Dedifferentiated amniotic fluid mesenchymal stem cell (primary cell): ENCODE measurements at regions not wholly inside any gene's neighbourhood (a gene's known extent, or its start where the extent isn't known, plus 50 kb on each side); places are given as distances from the start of the nearest gene placed in this dataset.
A peak's percentile ranks its signal among the peaks of the same experiment; 100 is the strongest.
"Not testable (repeated sequence)": the region's sequence is repeated elsewhere in the genome, so short reads cannot be mapped to it uniquely, and the experiment has no call there.

Source experiments
- DNase-seq: peaks from one replicate; pipeline ENCODE4 v3.0.0-alpha.2; 2016; ENCODE audit errors: extremely low spot score

GRCh38 chr15:66964111-66964738, 101.2 kb upstream of the SMAD3 start:
- DNase-seq, result no peak

- no peak for DNase-seq
Observed at GRCh38 chr15:66964791-66965190, 100.6 kb upstream of the SMAD3 start.

GRCh38 chr15:66965201-66965900, 100.1 kb upstream of the SMAD3 start:
- DNase-seq, result no peak

- no peak for DNase-seq
Observed at GRCh38 chr15:66966256-66966655, 99.1 kb upstream of the SMAD3 start.

- DNase-seq, result no peak
Observed at GRCh38 chr15:66968806-66969596, 96.4 kb upstream of the SMAD3 start.

- DNase-seq, result not testable (repeated sequence)
Observed at GRCh38 chr15:66974131-66974530, 91.3 kb upstream of the SMAD3 start.

GRCh38 chr15:66976106-66976640, 89.2 kb upstream of the SMAD3 start:
- DNase-seq, result not testable (repeated sequence)

GRCh38 chr15:66980326-66980725, 85.1 kb upstream of the SMAD3 start:
- DNase-seq, result not testable (repeated sequence)

GRCh38 chr15:66981771-66982170, 83.6 kb upstream of the SMAD3 start:
- no peak for DNase-seq

GRCh38 chr15:66982250-66982649, 83.2 kb upstream of the SMAD3 start:
- DNase-seq, result no peak

- no peak for DNase-seq
Observed at GRCh38 chr15:66982816-66983215, 82.6 kb upstream of the SMAD3 start.

- no peak for DNase-seq
Observed at GRCh38 chr15:66985653-66986052, 79.7 kb upstream of the SMAD3 start.

GRCh38 chr15:66986951-66987350, 78.5 kb upstream of the SMAD3 start:
- no peak for DNase-seq

GRCh38 chr15:66993090-66993489, 72.3 kb upstream of the SMAD3 start:
- DNase-seq, result no peak

- DNase-seq, result no peak
Observed at GRCh38 chr15:66993874-66994696, 71.3 kb upstream of the SMAD3 start.

GRCh38 chr15:66994927-66995656, 70.3 kb upstream of the SMAD3 start:
- DNase-seq, result no peak

GRCh38 chr15:66996094-66996493, 69.3 kb upstream of the SMAD3 start:
- no peak for DNase-seq

GRCh38 chr15:66997212-66997611, 68.2 kb upstream of the SMAD3 start:
- DNase-seq, result peak; percentile 69

- DNase-seq, result not testable (repeated sequence)
Observed at GRCh38 chr15:66998234-66998633, 67.2 kb upstream of the SMAD3 start.

GRCh38 chr15:66999046-66999968, 66.1 kb upstream of the SMAD3 start:
- no peak for DNase-seq
